GM18502 (cell line): ENCODE measurements at regions not wholly inside any gene's neighbourhood (a gene's known extent, or its start where the extent isn't known, plus 50 kb on each side); places are given as distances from the start of the nearest gene placed in this dataset.
"Not testable (repeated sequence)": the region's sequence is repeated elsewhere in the genome, so short reads cannot be mapped to it uniquely, and the experiment has no call there.

Source experiments
- ATAC-seq: cut with Tn5 transposase; IDR thresholded peaks from one replicate; pipeline ENCODE4 v1.9.1; 2021; ENCODE audit warnings: mild to moderate bottlenecking; ENCODE audit not compliant: unreplicated experiment, poor library complexity

DNA sequence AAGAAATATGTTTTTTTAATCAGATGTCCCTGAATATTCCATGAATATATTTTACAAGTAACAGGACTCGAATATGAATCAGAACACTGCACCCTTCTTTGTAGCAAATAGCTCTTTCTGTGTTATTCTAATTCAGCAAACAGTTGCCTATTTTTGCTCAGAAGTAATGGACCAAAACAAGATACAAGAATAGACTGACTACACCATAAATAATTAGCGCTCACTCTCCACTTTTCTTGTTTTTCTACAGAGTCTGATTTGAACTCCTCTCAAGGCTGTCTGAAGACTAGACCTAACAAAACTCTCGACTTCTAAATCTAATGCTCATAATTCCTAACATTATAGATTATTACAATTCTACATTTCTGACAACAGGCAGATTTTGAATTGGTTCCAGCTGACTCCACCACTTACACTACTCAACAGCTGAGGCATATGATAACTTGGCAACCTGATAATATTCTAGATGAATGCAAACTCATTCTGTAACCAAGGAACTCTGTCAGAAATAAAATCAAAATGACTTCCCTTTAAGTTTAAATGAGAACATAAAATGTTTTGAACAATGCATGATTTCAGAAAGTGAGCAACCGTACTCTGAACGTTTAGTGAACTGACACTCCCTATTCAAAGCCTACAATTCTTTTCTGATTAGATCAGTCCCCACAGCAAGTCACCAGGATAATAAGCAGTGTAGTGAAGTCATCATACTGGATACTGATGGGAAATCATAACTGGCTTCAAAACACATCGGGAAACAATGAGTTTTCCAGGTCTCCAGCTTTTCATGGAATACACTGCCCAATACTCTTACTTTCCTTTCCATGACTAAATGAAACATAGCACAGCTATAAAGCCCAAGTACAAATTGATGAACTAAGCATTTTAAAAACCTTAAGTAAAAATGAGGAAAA, 114.2 kb upstream of the BEND6 start:
- no peak for ATAC-seq

DNA sequence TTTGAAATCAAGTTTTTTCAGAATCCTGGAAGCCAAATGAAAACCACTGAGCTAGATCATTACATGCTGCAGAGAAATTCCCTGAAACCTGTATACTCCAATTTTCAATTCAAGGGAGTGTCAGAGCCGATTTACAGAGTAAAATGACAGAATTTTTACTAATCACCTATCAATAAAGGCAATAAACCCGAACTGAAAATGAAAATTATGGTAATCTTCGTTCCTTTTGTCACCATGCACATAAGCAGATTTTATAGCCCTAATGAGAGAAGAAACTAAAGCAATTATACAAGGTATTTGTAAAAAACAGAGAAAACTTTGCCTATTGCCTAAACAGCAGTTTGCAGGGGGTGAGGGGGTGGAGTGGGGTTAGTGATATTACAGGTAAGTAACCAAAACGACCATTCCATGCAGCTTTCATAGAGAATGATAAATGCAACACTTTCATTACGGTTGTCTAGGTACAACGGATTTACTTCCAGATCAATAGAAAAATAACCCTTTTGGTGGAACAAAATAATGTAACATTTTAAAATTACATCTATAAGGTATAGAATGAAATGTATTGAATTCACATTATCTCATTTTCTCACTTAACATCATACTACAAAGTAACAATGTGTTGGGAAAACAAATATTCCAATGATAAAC, 115.2 kb upstream of the BEND6 start:
- ATAC-seq = no peak

DNA sequence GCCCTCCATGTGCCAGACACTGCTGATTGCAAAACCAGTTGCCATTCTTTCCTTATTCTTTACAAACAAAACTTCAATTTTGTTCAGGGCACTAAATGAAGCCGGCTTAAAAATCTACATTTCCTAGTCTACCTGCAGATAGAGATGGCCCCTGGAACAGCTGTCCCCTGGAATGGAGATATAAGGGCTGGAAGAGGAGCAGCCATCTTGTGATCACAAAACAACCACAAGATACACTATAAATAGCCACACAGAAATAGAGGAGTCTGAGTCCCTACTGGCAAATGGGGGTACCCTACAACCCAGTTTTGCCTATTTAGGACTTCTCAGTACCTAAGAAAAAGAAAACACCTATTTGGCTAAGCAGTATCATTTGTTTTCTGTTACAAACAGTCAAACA, 115.9 kb upstream of the BEND6 start:
- ATAC-seq = no peak

DNA sequence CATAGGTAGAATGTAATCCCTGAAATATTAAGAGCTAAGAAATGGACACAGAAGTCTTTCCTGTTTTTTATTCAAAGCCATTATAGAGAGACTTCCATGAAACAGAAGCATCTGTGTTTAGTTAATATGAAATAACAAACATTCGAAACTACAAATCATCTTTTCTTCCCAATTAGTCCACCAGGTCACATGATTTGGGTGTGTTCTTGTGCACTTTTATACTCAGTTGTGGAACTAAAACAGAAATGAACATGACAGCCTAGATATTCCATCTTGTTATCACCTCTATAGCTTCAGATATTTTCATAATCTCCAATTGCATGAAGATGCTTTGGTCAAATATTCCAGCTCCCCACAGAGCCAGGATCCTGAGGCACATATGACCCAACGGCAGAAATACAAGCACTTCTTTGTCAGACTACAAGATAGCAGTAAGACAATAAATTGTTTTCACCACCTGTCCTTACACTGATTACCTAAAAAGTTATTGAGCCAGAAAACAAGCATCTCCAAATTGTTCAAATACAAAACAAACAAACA, 116.8 kb upstream of the BEND6 start:
- ATAC-seq = no peak

DNA sequence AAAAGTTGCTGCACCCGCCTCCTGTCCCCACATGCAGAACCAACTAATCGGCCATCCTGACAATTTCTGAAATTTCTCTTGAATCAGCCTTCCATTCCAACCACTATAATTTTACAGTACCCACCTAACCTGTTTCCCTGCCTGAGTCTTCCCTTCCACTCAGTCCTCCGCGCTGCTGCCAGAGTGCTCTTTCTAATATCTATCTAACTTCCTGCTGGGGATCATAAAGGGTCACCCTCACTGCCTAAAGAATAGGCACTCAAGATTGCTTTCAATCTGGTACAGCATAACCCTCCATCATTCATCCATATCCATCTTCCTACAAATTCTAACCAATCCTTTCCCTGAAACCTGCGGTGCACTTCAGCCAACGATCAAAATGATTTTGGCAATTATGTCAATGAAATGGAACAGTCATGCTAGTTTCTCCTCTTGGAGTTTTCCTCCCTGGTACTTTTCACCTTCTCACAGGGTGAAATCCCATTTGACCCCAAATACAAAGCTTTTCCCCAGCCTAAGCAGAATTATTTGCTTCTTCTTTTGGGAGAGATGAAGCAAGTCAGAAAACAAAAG, 117.5 kb upstream of the BEND6 start:
- no peak for ATAC-seq

DNA sequence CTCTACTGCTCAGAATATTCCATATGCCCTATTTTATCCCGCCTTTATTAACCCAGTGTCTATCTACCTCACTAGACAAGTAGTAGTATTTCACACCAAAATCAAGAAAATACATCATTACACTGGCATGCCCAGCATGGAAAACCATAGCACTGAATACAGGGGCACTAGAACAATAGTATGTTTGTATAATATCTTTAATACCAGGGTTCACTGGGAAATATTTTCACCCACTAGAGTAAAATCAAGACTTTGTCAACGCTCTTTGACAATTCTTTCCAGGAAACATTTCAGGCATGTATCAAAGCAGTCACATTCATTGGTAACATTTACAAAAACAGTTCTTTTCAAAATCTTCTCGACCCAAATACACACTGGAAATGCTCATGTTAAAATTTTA, 119.3 kb upstream of the BEND6 start:
- ATAC-seq = no peak

DNA sequence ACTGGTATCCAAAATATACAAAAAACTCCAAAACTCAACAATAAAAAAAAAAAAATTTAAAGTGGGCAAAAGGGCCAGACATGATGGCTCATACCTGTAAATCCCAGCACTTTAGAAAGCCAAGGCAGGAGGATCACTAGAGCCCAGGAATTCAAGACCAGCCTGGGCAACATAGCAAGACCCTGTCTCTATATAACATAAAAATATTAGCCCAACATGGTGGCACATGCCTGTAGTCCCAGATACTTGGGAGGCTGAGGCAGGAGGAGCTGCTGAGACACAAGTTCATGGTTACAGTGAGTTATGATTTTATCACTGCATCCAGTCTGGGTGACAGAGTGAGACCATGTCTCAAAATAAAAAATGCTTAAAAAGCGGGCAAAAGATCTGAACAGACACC, 121.0 kb upstream of the BEND6 start:
- ATAC-seq = no peak

DNA sequence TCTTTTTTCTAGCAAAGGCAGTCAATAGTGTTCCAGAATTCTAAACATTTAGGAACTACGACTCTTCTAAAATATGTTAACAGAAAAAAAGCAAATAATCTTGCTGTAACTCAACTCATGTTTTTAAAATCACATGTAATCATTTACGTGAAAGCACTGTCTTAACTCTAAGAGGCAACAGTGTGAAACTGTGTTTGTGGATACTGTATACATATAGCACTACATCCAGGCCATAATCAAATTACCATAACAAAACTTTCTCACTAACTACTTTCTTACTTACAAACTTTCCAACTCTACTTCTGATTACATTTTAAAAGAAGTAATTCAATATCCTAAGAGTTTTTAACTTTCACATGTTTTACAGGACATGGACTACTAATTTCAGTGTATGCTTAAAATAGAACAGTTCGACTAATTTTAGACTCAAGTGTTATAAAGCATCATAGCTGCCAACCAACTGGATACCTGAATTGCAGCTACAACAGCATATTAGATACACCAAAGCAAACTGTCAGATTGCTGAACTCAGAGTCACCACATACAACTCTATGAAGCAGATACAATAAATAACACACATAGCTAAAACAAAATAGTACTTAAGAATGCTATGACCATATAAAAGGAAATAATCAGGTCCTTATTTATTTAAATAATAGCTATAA, 121.6 kb upstream of the BEND6 start:
- no peak for ATAC-seq

DNA sequence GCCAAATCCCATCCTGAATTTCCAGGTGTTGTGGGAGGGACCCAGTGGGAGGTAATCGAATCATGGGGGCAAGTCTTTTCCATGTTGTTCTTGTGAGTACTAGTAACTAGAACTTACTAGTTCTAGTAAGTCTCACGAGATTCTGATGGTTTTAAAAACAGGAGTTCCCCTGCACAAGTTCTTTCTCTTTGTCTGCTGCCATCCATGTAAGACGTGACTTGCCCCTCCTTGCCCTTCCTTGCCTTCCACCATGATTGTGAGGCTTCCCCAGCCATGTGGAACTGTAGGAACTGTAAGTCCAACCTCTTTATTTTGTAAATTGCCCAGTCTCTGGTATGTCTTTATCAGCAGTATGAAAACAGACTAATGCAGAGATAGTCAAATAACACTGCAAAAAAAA, 122.7 kb upstream of the BEND6 start:
- ATAC-seq = no peak

DNA sequence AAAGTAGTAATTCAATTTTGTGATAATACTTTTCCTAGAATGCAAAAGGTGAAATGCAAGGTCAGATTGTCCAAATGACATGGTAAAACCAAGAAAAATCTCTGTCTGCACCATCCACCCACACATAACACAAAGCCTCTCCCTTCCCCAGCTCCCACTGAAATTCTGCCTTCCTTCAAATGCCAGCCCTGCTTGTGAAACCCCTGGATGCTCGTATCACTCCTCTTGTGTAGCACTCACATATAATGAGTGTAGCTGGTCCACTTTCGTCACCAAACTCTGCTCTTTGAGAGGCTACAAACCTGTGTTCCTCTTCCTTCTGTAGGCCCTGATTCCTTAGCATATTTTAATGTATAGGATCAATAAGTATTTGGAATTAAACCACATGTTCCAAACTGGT, 123.6 kb upstream of the BEND6 start:
- ATAC-seq = no peak

DNA sequence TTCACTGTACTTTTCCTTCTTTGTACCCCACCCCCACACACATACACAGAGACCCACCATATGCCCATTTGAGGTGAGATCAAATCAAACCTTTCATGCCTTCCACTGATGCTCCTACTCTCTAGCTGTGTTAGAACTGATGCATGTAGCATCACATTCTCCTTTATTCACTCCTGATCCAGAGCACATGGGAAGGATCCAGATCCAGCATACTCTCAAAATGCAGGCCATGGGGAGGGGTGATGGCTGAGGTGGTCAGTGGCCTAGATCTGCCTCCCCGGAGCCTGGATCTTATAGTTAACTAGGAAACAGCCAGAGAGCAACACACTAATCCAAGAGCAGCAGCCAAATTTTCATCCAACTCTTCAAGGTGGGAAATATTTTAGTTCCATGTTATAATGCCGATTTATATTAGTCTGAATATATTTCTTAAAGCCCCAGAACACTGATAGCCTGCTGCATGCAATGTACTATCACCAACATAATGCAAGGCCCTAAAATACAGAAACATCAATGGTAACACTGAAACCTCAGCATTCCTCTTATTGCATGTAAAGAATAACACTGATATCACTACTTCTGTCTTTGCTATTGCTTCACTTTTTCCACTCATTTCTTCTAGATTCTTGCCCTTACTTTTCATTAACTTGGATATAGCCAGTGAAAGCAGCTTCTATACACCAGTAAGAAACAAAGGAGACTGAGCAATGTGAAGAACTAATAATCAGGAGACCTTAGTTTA, 126.8 kb upstream of the BEND6 start:
- ATAC-seq = no peak

DNA sequence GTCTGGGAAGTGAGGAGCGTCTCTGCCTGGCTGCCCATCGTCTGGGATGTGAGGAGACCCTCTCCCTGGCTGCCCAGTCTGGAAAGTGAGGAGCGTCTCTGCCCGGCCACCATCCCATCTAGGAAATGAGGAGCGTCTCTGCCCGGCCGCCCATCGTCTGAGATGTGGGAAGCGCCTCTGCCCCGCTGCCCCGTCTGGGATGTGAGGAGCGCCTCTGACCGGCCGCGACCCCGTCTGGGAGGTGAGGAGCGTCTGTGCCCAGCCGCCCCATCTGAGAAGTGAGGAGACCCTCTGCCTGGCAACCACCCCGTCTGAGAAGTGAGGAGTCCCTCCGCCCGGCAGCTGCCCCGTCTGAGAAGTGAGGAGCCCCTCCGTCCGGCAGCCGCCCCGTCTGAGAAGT, 130.5 kb upstream of the BEND6 start:
- not testable (repeated sequence) for ATAC-seq

DNA sequence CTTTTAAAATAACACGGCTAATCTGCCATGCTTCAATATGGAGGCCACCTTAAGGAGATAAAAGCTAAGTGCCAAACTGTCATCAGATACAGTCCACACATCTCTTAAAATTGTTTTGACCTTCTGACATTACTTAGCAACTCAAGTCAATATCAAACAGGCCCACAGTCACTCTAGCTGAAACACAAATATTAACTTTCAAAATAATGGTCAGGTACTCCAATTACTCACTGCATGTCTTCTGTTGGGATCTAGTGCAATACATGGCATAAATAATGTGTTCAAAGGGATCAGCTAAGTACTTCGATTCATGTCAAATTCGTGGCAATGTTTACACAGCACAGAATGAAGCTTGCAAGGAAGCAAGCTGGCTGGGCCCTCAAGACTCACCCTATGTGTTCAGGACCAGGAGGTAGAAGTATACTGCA, 133.9 kb upstream of the BEND6 start:
- ATAC-seq = no peak

DNA sequence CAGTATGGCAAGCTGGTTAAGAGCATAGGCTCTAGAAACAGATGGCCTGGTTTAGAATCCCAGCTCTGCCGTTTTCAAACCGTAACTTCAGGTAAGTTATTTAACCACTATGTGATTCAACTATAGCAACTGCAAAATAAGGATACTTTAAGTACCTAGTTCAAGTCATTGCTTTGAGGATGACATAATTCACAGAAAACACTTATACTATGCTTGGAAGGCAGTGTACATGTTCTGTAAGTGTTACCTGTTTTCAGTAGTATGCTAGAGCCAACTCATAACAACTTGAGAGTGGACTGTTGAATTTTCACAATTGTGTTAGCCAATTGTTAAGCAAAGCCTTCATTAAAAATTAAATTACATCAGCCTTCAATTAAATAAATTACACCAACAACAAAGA, 134.8 kb upstream of the BEND6 start:
- no peak for ATAC-seq

DNA sequence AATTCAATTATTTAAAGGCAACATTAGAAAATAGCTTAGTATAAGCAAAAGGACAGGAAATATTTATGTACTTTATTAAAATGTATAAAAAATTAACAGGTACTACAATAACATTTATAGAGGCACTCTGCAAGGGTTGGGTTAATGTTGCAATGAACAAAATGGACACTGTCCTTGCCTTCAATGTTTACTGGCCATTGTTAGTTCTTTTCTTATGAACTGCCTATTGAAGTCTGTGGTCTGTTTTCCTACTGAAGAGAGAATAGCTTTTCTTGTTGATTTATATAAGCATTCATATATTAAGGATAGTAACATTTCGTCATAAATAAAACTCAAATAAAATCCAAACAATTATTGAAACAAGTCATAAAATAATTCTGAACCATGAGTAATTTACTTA, 135.3 kb upstream of the BEND6 start:
- ATAC-seq = no peak

DNA sequence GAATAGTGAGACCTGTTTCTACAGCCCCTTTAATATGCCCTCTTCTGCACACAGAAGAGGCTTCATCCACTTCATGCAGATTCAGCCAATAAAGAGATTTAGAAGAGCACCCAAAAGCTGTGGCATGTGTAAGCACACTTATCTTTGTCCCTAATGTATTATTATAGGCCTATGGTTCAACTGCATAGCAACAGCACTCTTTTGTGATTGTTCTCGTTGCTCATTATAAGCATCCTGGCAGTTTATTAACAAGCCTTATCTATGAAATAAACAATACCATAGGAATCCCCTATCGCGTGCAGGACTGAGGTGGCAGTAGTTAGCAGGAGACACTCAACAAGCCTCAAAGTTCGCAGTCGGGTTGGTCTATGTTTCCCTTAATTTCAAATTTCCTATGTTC, 138.5 kb upstream of the BEND6 start:
- ATAC-seq = no peak

DNA sequence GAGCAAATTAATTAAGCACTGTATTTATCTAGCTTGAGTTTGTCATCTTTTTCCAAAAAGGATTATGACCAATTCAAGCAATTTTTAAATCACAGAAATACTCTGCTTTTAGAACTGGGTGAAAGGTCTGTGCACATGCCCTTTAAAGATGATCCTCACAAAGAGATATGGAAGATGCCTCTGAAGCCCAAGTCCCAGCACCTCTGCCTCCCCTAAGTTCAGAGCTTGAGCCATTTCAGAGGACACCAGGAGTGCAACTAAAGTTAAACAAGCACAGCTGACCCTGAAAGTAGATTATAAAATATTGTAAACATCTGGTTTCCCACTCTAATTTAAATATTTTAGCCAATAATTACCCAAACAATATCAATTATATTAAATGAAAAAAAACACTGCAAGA, 139.5 kb upstream of the BEND6 start:
- ATAC-seq = no peak

DNA sequence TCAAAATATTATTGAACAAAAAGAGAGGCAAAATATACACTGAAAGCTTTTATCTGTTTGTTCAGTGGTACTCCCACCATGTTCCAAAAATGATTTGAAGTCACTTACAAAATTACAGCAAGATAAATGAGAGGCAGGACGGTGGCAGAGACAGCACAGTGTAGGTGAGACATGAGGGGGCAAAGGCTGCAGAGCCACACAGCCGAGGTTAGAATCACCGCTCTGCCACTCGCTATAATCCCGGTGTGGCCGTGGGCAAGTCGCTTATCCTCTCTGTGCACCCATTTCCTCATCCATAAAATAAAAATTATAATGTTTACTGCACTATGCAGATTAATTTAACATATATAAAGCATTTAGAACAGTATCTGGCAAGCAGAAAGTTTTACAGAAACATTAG, 140.1 kb upstream of the BEND6 start:
- ATAC-seq = no peak

DNA sequence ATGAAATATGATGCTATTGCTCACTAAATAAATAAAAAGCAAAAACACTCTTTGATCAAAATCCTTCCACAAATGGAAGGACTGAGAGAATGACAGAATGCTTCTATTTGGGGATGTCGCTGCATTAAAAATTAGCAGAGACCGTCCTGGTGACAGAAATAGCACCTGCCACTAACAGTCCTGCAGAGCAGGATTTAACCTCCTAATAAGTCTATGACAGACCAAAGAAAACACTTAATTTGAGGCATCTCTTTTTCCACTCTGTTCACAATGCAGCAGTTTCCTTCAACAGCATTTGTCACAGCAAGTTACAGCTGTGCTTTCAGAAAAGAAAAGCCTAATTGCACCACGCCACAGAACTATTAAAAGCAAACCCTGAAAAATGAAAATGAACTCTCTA, 140.6 kb upstream of the BEND6 start:
- ATAC-seq = peak; percentile 48

DNA sequence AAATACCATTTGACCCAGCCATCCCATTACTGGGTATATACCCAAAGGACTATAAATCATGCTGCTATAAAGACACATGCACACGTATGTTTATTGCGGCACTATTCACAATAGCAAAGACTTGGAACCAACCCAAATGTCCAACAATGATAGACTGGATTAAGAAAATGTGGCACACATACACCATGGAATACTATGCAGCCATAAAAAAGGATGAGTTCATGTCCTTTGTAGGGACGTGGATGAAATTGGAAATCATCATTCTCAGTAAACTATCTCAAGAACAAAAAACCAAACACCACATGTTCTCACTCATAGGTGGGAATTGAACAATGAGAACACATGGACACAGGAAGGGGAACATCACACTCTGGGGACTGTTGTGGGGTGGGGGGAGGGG, 142.1 kb upstream of the BEND6 start:
- not testable (repeated sequence) for ATAC-seq
